Keratinocyte (primary cell): ENCODE measurements at regions not wholly inside any gene's neighbourhood (a gene's known extent, or its start where the extent isn't known, plus 50 kb on each side); places are given as distances from the start of the nearest gene placed in this dataset.
"Not testable (repeated sequence)": the region's sequence is repeated elsewhere in the genome, so short reads cannot be mapped to it uniquely, and the experiment has no call there.

Experiments
- CTCF ChIP-seq, 3 experiments: IDR thresholded peaks in 1 of 3; conservative IDR thresholded peaks in 1 of 3; optimal IDR thresholded peaks in 1 of 3; 2 replicates in 2 of 3; 3 replicates in 1 of 3; pipeline versions ENCODE3 to v1.5.1; 2011; ENCODE audit warnings: low read length in 3 of 3, mild to moderate bottlenecking in 3 of 3, moderate library complexity in 2 of 3, control low read depth in 1 of 3, inconsistent platforms in 1 of 3; ENCODE audit not compliant: insufficient read depth in 2 of 3; ENCODE audit errors: extremely low read depth in 1 of 3
- EZH2 ChIP-seq: IDR thresholded peaks from one replicate; pipeline ENCODE4 v1.6.1; 2012; ENCODE audit warnings: inconsistent platforms, mild to moderate bottlenecking, low read length, moderate library complexity

DNA sequence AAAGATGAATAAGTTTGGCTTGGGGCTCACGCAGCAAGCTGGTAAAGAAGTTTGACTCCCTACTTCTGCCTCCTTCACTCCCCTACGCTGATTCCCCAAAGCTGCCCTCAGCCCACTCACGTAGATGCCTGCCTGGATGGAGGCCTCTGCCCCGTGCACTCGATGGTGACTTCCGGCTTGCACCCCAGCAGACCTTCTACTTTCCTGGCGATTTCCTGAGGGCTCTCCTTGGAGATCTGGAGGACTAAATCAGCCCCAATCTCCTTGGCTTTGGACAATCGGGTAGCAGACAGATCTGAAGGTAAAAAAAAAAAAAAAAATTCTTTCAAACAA lies 95.0 kb downstream of the TRIM69 start:
- TF ChIP-seq EZH2; CTCF (optimal IDR thresholded peaks at IDR 0.05 in 1 of 3, IDR thresholded peaks at IDR 0.05 in 1 of 3, conservative IDR thresholded peaks at IDR 0.05 in 1 of 3; ENCODE audit: extremely low read depth in 1 of 3, insufficient read depth in 2 of 3, low read length in 3 of 3): not testable (repeated sequence)
